ENCODE measurements at regions not wholly inside any gene's neighbourhood (a gene's known extent, or its start where the extent isn't known, plus 50 kb on each side); places are given as distances from the start of the nearest gene placed in this dataset.

DNA sequence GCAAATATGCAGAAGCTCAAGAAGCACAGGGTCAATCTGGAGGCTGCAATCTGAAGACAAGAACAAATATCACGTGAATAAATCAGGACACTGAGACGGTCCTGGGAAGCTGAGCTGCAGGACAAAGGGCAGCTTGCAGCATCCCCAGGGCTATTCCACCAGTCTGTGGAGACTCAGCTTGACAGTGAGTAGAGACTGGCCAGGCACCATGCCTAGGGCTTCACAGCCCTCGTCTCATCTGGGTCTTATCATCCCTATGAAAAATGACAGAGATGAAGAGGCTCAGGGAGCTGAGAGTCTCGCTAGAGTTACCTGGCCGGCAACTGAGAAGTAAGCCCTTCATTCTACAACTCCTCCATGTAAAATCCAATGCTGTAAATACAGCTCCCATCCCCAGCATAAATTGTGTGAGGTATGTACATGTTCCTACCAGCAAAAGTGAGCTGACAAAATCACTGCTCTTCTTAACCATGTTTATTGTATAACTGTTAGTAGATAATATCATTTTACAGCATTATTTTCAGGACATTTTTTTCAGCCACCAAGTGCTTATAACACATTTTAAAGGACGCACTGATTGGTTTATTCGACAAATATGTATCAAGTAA is 186.6 kb upstream of the IGFBP3 start:
- H3K4me3 ChIP-seq, result no peak overlapping the region
- WGBS, 4 donors, result 78 to 84% (median 82%) methylated on average over 7 of the region's 7 CpGs
- no peak overlapping the region for H3K27ac ChIP-seq
- TF ChIP-seq, protein P1, sequence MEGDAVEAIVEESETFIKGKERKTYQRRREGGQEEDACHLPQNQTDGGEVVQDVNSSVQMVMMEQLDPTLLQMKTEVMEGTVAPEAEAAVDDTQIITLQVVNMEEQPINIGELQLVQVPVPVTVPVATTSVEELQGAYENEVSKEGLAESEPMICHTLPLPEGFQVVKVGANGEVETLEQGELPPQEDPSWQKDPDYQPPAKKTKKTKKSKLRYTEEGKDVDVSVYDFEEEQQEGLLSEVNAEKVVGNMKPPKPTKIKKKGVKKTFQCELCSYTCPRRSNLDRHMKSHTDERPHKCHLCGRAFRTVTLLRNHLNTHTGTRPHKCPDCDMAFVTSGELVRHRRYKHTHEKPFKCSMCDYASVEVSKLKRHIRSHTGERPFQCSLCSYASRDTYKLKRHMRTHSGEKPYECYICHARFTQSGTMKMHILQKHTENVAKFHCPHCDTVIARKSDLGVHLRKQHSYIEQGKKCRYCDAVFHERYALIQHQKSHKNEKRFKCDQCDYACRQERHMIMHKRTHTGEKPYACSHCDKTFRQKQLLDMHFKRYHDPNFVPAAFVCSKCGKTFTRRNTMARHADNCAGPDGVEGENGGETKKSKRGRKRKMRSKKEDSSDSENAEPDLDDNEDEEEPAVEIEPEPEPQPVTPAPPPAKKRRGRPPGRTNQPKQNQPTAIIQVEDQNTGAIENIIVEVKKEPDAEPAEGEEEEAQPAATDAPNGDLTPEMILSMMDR (IDR thresholded peaks at IDR 0.05), result no peak
- TF ChIP-seq POLR2A (IDR thresholded peaks at IDR 0.05), result no peak
- DNase-seq (no peak), ATAC-seq (no peak)
- H3K4me1 ChIP-seq, result no peaks in the 10 kb centered on the region
- H3K9me3 ChIP-seq, result no peaks in the 10 kb centered on the region
- H3K36me3 ChIP-seq, result no peaks in the 10 kb centered on the region
- H3K27me3 ChIP-seq, result no peaks in the 10 kb centered on the region
- intact Hi-C loops (cut with DNase I), result no loop called here

- 81 to 93% (median 90%) methylated on average over 1 of the region's 1 CpG for WGBS, 4 donors
- Histone ChIP-seq H3K27me3 (no peaks in the 10 kb centered on the region), H3K27ac (no peak overlapping the region), H3K9me3 (no peaks in the 10 kb centered on the region), H3K4me1 (peaks cover 0 to 7% (median 0%) of the 10 kb centered on the region in 12 donors), H3K4me3 (no peak overlapping the region), H3K36me3 (no peaks in the 10 kb centered on the region)
- DNase-seq (no peak), ATAC-seq (no peak)
- intact Hi-C loops (cut with DNase I), result no loop called here
- TF ChIP-seq, protein P1 (IDR thresholded peaks at IDR 0.05), result no peak
- no peak for TF ChIP-seq POLR2A (IDR thresholded peaks at IDR 0.05)
Observed at GRCh38 chr7:46100521-46100920, 179.4 kb upstream of the IGFBP3 start.

GRCh38 chr7:46099076-46099475 is 178.0 kb upstream of the IGFBP3 start:
- DNase-seq (no peak), ATAC-seq (no peak)
- WGBS, 4 donors, result 51 to 66% (median 58%) methylated on average over 1 of the region's 1 CpG
- no peaks in the 10 kb centered on the region for H3K27me3 ChIP-seq
- no peak overlapping the region for H3K4me3 ChIP-seq
- peaks cover 0 to 7% (median 0%) of the 10 kb centered on the region in 12 donors for H3K4me1 ChIP-seq
- no peak for TF ChIP-seq POLR2A (IDR thresholded peaks at IDR 0.05)
- TF ChIP-seq, protein P1 (IDR thresholded peaks at IDR 0.05), result no peak
- no peak overlapping the region for H3K27ac ChIP-seq
- intact Hi-C loops (cut with DNase I), result no loop called here
- H3K36me3 ChIP-seq, result no peaks in the 10 kb centered on the region
- H3K9me3 ChIP-seq, result no peaks in the 10 kb centered on the region

GRCh38 chr7:46091071-46091470 is 170.0 kb upstream of the IGFBP3 start:
- WGBS, 4 donors, result 65 to 75% (median 70%) methylated on average over 1 of the region's 1 CpG
- Histone ChIP-seq H3K36me3 (no peaks in the 10 kb centered on the region), H3K27me3 (no peaks in the 10 kb centered on the region), H3K27ac (no peak overlapping the region), H3K9me3 (peaks cover 0 to 18% (median 0%) of the 10 kb centered on the region in 12 donors), H3K4me1 (no peaks in the 10 kb centered on the region), H3K4me3 (no peak overlapping the region)
- no peak for ATAC-seq
- intact Hi-C loops (cut with DNase I), result loop anchor here in 1 of 10 donors (2.0 kb wide), 1 partner anchor 20 kb away; no protein-coding TSS in a partner anchor
- TF ChIP-seq POLR2A (IDR thresholded peaks at IDR 0.05), result no peak
- TF ChIP-seq, protein P1 (IDR thresholded peaks at IDR 0.05), result no peak
- no peak for DNase-seq

Measured in heart left ventricle (tissue), 16 donors.